Stromal cell of bone marrow (primary cell): ENCODE measurements at regions not wholly inside any gene's neighbourhood (a gene's known extent, or its start where the extent isn't known, plus 50 kb on each side); places are given as distances from the start of the nearest gene placed in this dataset.

Source experiments
- DNase-seq: peaks from one replicate; pipeline ENCODE4 v3.0.0-alpha.2; 2012; ENCODE audit warnings: low read depth

DNA sequence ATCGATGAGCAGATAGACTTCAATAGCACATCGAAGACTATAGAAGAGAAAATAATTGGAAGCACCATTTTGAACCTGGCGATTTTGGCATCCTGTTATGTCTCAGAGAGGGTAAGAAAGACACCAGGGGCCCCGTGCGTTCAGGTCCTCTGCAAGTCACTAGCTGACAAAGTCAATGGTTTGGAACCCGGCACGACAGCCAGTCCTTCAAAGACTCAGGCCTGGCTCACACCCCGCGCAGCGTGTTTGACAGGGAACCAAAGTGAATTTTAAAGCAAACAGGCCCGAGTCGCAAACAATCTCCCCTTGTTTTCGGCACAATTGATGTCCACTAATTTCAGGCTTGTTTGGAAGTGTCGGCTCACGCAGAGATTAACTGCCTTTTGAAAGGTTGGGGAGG is 716.6 kb downstream of the BRD1 start:
- DNase-seq = no peak

DNA sequence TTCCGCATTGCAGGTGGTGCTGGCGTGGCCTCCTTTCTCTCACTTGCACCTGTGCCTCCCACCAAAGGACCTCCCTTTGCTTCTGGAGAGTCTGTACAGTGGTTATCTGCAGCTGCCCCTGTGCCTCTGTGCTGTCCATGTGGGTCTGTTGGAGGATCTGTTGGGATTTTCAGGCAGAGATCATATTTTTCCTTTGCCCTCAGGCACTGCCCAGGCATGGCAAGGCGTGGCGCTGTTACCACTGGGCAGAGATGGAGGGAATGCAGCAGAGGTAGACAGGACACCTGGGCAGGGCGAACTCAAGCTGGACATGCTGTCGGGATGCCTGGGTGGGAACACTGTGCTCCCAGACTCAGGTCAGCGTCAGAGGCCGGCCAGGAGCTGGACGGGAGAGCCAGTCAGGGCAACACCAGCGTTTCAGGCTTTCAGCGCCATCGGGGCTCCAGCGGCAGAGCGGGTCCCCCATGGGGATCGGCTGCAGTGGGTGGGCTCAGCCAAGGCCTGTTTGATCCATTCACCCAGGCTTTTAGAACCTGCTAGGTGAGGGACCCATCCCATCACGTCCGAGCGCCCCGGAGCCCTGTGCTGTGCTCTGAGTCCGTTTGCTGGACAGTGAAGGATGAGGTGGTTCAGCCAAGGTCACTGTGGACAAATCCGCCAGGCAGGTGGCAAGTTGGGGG is 718.9 kb downstream of the BRD1 start:
- no peak for DNase-seq

DNA sequence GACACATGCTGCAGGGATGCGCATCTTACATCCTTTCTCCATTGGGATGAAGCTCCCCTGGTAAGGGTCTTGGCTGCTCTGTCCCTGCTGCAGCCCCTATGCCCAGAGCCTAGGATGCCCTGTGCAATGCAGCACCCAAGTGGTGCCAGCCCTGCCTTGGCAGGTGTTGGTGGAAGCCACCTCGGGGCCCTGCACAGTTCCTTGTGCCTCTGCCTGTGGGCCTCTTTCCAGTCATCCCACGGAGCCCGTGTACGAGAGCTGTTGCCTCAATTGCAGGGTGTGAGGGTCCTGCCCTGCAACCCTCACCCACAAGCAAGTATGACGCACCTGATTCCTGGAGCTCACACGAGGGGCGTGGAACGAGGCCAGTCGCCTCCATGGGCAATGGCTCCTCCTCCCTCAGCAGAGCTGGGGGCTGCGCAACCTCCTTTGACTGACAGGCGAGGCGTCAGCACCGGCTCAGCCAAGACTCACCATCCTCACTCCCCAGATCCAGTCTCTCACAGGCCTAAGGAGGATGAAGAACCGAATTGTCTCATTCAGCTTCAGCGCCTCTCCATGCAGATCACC is 719.6 kb downstream of the BRD1 start:
- no peak for DNase-seq

DNA sequence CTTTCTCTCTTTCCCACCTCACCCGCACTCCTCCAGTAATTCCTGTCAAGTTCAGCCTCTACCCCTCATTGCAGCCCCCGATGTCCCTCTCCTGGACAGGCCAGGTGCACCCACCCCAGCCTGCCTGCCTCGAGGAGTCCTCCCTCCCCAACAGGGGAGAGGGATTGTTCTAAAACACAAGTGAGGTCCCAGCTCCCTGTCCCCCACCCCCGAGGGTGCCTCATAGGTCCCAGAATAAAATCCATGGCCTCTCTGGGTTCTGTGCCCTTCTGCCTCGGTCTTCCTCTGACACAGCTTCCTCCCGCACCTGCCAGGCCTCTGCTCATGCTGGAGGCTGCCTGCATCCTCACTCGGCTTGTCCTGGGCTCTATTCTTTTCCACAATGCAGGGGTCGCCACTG is 720.1 kb downstream of the BRD1 start:
- DNase-seq = no peak

DNA sequence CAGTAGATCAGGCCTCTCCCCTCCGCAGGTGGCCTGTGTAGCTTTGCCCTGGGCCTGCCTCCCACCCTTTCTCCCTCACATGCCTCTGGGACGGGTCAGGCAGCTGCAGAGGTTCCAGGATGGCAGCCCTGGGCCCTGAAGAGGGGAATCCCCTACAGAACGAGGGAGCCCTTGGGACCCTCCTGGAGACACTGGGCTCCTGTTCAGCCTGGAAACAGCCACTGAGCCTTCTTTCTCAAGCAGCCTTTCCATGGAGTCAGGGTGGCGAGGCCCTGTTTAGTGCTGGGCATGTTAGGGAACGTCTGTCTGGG is 720.9 kb downstream of the BRD1 start:
- DNase-seq = no peak

DNA sequence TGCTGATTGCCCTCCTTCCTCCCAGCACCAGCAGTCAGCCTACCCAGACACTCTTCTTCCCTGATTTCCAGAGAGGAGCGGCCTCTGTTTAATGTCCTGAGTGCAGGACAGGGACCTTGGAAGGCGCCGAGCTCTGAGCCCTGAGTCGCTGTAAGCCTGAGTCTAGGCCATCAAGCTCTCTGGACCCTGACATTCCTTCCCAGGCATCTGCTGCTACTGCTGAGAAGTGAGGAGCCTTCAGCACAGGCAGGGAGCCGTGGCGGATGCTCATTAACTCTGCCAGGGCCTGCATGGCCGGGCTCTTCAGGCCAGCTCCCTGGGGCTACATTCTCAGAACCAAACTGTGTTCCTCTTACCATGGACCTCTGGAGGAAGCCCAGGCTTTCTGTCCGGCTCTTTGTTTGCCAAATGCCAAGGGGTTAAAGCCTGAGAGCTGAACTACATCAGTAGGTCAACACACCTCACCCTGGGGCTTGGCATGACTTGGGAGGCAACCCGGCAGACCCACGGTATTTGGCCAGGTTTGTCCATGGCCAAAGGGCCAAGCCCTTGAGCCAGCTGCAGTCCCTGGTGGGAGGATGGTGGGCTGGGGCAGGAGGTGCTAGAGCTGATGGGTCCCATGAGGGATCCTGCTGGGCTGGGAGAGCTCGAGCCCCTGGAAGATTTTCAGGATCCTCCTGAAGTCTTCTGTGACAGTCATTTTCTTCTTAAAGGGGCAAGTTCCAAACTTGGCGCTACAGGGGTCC is 721.4 kb downstream of the BRD1 start:
- DNase-seq = no peak

DNA sequence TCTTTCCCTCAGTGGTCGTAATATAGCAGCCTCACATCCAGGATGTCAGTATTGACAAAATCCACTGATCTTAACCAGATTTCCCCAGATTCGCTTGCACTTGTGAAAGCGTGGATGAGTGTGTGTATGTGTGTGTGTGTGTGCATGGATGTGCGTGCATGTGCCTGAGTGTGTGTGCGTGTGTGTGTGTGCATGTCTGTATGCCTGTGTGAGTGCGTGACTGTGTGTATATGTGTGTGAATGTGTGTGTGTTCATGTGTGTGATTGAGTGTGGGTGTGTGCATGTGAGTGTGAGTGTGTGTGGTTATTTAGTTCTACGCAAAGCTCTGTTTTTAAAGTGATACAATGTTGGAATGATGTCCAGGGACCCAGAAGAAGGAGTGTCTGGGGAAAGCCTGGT is 723.2 kb downstream of the BRD1 start:
- DNase-seq = no peak

DNA sequence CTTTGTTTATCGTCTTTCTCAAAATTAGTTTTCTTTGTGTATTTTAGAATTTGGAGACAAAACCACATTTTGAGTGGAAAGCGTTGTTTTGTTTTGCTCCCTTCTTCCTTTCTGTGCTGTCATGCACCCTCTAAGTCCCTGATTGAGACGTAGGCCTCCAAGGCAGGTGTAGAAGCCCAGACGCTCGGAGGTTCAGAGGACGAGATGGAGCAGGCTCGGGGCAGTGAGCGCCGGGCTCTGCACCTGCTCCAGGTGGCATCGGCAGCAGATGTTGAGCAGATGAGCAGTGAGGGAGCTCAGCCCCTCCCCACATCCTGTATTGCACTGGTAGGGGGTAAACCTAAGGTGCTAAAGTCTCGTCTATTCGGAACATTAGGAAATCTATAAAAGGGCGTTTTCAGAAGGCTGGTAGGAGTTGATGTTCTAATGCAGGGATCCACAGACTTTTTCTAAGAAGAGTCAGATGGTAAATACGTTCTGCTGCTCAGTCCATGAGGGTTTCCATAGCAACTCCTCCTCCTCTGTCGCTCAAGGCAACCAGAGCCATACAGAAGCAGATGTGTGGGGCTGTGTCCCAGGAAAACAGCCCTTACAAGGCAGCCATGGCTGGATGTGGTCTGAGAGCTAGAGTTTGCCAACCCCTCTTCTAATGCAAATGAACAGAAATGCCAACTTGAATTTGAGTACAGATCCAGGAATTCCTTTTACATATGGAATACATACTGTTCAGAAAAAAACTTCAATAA is 724.2 kb downstream of the BRD1 start:
- no peak for DNase-seq

DNA sequence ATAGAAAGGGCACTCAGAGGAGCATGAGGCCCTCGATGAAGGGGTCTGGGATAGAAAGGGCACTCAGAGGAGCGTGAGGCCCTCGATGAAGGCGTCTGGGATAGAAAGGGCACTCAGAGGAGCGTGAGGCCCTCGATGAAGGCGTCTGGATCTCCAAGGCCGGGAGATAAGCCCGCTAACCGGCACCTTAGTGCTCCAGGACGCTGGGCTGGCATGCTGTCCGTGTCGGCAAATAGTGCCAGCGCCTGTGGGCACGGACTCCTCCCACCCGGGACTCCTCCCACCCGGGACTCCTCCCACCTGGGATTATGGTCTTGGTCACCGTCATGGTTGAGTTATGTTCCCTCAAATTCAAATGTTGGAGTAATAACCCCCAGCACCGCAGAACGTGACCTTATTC is 725.3 kb downstream of the BRD1 start:
- no peak for DNase-seq

DNA sequence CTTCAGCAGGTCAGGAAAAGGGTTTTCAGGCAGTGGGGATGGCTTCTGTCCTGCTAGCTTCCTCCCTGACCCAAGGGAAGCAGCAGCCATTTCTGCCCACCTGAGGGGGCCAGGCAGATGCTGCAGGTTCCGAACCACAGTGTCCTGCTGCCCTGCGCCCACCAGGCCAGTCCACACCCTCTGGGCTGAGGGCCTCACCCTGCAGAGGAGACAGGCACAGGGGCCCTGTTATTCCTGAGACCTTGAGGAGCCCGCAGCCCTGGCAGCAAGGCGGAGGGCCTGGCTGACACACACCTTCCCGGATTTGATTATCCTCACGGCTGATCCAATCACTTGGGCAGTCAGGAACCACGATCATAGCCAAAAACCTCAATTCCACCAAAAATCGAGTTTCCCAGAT is 725.8 kb downstream of the BRD1 start:
- DNase-seq = no peak

DNA sequence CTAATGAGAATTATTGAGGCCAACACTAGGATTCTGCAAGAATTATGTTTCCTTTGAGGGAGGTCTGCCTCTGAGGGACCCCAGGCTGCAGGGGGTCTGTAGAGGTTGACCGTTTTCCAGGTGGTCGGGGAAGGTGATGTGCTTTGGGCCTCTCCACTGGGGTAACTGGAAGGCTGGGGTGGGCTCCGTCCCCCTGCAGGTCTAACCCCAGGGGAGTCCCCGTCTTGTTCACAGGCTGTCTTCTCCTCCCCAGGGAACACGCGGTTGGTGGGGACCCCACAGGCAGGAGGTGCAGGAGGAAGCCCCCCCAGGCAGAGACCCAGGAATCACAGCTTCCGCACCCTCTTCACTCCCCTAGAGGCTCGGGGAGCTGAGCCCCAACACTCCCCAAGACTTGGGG is 726.4 kb downstream of the BRD1 start:
- no peak for DNase-seq

DNA sequence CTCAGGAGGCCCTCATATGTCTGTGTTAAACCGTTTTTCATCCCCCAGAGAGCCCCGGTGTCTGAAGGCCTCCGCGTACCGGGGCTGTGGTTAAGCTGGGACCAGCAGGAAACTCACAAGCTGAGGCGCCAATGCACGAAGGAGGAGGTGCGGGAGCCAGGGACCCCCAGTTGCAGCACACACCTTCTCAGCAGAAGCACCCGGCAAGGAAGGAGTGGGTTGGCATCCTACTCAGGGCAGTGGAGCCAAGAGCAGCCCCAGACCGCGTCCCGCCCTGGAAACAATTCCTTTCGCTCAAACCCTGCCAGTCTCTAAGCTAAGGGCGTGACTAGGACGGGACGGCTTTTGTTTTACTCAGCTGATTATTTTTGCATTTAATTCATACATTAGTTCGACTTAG is 726.9 kb downstream of the BRD1 start:
- DNase-seq = no peak

DNA sequence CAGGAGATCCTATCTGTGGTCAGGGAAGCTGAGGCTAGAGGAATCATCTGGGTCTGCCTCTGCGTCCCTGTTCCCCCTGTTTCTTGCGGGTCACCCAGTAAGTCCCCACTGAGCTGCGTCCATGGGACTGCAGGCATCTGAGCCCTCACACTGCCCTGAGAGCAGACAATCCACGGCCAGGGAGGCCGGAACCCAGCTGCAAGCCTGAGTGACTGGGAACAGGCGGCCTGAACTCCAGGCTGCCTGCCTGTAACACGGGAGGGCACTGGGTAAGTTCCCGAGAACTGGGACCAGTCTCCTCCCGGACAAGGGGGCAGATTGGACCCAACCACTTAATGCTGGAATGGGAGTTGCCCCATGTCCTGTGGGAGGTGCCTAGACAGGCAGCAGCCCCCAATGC is 727.4 kb downstream of the BRD1 start:
- DNase-seq = no peak

DNA sequence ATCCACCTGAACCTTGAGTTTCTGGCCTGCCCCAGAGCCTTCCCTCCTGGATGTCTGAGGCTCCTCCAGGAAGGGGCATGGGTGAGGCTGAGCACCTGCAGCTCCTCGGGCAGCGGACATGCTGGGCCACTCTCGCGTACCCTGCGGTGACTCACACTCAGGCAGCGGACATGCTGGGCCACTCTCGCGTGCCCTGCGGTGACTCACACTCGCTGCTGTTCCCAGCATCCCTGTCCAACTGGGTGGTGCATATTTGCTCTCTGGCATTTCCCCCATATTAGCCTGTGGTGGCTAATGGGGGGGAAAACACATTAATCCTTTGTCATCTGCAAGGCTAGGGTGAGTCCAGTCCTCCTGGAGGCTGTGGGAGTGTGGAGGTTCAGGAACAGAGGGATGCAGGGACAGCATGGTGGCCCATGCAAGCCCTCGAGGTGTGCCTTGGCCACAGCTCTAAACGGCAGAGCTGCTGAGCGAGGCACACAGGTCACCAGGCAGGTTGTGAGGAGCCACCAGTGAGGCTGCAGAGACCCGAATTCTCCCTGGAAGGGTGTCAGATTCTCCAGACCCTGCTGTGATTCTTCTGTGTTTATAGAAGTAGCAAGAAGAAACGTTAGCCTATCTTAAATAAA is 728.1 kb downstream of the BRD1 start:
- no peak for DNase-seq

DNA sequence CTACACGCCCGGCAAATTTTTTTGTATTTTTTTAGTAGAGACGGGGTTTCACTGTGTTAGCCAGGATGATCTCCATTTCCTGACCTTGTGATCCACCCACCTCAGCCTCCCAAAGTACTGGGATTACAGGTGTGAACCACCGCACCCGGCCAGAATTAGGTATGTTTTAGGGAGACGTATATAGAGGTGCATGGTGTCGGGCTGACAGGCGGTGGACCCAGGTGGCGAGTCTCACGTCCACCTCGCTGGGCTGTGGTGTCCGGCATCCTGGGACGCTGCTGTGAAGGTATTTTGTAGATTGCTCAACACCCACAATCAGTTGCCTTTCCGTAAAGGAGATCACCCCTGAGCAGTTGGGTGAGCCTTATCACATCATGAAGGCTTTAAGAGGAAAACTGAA is 728.6 kb downstream of the BRD1 start:
- no peak for DNase-seq

DNA sequence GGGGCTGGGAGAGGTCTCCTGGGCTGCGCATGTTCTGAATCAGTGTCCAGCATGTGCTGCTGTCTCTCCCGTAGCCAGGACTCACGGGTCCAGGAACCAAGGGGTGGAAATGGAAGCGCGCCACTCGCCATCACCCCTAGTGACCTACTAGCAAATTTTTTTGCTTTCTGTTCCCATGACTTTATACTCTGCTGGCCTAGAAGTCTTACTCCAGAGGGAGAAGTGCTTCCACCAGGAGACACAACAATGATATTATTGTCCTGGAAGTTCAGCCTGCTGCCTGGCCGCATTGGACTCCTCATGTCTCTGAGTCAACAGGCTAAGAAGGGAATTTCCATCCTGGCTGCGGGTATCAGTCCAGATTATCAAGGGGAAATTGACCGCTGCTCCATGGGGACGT is 729.7 kb downstream of the BRD1 start:
- DNase-seq = no peak

DNA sequence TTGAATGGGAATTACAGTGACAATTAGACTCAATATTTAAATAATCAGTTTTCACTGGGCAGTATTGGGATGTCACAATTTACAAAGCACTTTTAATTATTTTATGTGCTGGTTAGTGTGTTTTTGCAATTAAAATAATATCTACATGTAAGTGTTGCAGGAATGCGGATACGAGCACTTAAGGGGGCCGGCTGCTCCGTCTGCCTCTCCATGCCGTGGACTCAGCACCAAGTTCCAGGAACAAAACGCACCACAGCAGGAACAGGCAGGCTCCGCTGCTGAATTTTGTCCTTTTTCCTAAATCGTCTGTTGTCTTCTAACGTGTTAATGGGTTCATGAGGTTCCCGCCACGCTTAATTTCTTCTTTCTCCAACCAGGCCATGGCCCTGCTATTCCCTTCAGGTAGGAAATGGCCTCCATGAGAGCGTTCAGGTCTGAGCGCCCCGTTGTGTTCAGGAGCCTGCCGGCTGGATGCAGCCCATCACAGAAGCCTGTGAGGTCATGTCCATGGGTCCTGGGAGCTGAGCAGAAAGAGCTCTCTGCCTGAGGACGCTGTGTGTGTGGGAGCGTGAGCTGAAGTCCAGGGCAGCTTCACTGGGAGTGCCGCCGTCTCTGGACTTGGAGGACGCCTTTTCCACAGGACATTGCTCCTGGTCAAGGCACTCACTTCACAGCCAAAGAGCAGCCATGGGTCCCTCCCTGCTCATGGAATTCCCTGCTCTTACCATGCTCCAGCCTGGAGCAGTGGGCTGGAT is 730.3 kb downstream of the BRD1 start:
- DNase-seq = no peak

DNA sequence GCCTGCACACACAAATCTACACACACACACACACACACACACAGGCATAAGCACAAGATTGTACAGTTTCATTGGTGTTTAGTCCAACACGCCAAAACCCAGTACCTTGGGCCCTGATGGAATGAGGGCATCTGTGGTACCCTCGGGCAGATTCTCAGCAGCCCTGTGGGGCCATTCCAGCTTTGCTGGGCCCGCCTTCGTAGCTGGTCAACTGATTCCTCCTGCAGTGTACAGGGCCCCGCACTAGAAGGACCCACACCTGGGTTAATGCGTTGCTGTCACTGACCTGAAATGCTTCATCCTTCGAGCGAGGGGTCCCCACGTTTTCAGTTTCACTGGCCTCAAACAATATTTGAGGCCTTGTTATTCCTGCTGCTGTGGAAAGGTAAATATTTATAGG is 731.2 kb downstream of the BRD1 start:
- DNase-seq = no peak

DNA sequence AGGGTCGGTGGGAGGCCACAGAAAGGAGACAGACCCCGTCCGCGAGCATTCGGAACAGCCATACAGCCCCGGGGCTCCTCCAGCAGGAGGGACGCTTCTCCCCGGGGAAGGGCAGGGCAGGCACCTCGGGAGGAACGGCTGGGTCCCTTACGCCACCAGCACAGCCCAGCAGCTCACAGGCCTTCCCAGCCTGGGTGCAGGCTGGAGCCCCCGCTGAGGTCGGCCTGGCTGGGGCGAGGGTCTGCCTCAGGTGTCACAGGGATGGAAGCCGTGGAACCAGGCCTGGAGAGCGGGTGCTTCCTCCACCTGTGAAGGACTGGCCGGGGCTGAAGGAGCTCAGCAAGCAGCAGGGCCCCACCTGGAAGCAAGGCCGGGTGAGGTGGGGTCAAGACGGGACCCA is 732.3 kb downstream of the BRD1 start:
- no peak for DNase-seq

DNA sequence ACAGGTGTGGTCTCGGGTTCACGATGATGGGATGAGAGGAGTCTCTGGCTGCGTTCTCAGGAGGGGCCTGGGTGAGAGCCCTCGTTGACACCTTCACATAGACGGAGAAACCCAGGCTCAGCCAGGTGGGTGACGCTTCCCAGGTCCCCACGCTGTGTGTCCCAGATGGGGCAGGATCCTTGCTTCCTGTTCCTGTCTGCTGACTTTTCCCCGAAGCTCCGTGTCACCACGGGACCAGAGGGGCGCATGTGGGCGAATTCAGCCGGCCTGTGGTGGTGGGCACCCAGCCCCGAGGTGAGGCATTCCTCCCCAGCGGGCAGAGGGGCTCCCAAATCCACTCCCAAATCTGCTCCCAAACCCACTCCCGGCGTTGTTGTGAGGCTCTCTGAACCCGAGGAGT is 732.8 kb downstream of the BRD1 start:
- DNase-seq = no peak

DNA sequence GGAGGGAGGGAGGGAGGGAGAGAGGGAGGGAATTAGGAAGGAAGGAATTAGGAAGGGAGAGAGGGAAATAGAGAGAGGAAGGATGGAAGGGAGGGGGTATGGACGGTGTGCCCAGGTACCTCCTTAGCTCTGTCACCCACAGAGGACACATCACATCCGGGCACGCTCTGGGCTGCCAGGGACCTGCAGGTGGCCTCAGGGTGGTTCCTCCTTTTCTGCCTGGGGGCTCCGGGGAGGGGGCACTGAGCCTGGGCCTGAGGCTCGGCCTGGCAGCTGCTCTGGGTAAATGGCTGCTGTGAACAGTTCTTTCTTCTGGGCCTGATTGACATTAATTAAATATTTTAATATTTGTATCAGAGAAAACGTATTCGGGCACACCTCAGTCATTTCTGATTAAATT is 733.5 kb downstream of the BRD1 start:
- DNase-seq = no peak
